Iris pigment epithelial cell (primary cell): ENCODE measurements at regions not wholly inside any gene's neighbourhood (a gene's known extent, or its start where the extent isn't known, plus 50 kb on each side); places are given as distances from the start of the nearest gene placed in this dataset.

Experiments used
- DNase-seq: peaks from one replicate; pipeline ENCODE4 v3.0.0-alpha.2; 2011; ENCODE audit warnings: low read depth

GRCh38 chr2:129443865-129444739 is 535.4 kb upstream of the RAB6C start:
- no peak for DNase-seq

GRCh38 chr2:129444751-129445150 is 534.7 kb upstream of the RAB6C start:
- DNase-seq: no peak

- DNase-seq: no peak
Observed at GRCh38 chr2:129456691-129457090, 522.8 kb upstream of the RAB6C start.

GRCh38 chr2:129457277-129457818 is 522.1 kb upstream of the RAB6C start:
- DNase-seq: no peak

- no peak for DNase-seq
Observed at GRCh38 chr2:129458006-129458405, 521.5 kb upstream of the RAB6C start.

- no peak for DNase-seq
Observed at GRCh38 chr2:129458436-129458835, 521.0 kb upstream of the RAB6C start.

- no peak for DNase-seq
Observed at GRCh38 chr2:129459200-129459876, 520.1 kb upstream of the RAB6C start.

GRCh38 chr2:129459881-129460280 is 519.6 kb upstream of the RAB6C start:
- no peak for DNase-seq

GRCh38 chr2:129460299-129461198 is 518.9 kb upstream of the RAB6C start:
- DNase-seq: no peak

- DNase-seq: no peak
Observed at GRCh38 chr2:129462349-129462748, 517.1 kb upstream of the RAB6C start.

GRCh38 chr2:129462967-129463366 is 516.5 kb upstream of the RAB6C start:
- DNase-seq: no peak

- DNase-seq: no peak
Observed at GRCh38 chr2:129464036-129464435, 515.4 kb upstream of the RAB6C start.

GRCh38 chr2:129464631-129465030 is 514.8 kb upstream of the RAB6C start:
- no peak for DNase-seq

- no peak for DNase-seq
Observed at GRCh38 chr2:129465045-129465444, 514.4 kb upstream of the RAB6C start.

- DNase-seq: no peak
Observed at GRCh38 chr2:129466389-129466788, 513.1 kb upstream of the RAB6C start.

GRCh38 chr2:129467012-129467779 is 512.3 kb upstream of the RAB6C start:
- no peak for DNase-seq

GRCh38 chr2:129467941-129468340 is 511.5 kb upstream of the RAB6C start:
- no peak for DNase-seq

- no peak for DNase-seq
Observed at GRCh38 chr2:129468879-129469278, 510.6 kb upstream of the RAB6C start.

- no peak for DNase-seq
Observed at GRCh38 chr2:129469389-129469788, 510.1 kb upstream of the RAB6C start.

- DNase-seq: no peak
Observed at GRCh38 chr2:129469871-129470270, 509.6 kb upstream of the RAB6C start.

GRCh38 chr2:129478902-129479517 is 500.5 kb upstream of the RAB6C start:
- no peak for DNase-seq
